HG02642 (cell line): ENCODE measurements at regions not wholly inside any gene's neighbourhood (a gene's known extent, or its start where the extent isn't known, plus 50 kb on each side); places are given as distances from the start of the nearest gene placed in this dataset.
"Not testable (repeated sequence)": the region's sequence is repeated elsewhere in the genome, so short reads cannot be mapped to it uniquely, and the experiment has no call there.

Experiments
- ATAC-seq: cut with Tn5 transposase; IDR thresholded peaks from one replicate; pipeline ENCODE4 v1.9.1; 2021; ENCODE audit warnings: mild to moderate bottlenecking; ENCODE audit not compliant: unreplicated experiment, poor library complexity

DNA sequence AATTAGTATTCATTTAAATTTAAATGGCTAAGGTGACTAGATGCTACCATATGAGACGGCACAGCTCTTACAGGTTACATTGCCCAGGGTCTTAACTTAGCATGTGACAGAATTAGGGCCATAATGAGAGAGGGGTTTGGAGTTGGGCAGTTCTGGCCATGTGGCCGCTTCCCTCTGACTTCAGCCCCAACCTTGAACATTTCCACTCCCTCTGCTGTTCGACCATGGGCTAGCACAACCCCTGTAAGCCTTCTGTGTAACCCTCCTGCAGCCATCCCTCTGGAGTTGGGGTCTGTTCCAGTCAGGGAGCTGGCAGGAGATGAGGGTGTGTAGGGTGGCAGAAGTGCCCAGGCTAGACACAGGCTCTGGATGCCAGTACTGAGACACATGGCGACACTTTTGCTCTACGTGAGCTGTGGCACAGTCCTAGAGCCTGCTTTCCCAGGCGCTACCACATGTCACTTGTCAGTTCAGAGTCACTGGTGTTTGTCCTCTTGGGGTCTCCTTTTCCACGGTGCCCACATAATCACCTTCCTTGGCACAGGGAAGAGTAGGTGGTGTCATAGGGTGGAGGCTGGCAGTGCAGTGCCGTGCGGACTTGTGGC, 128.7 kb upstream of the PITX1 start:
- ATAC-seq = no peak

DNA sequence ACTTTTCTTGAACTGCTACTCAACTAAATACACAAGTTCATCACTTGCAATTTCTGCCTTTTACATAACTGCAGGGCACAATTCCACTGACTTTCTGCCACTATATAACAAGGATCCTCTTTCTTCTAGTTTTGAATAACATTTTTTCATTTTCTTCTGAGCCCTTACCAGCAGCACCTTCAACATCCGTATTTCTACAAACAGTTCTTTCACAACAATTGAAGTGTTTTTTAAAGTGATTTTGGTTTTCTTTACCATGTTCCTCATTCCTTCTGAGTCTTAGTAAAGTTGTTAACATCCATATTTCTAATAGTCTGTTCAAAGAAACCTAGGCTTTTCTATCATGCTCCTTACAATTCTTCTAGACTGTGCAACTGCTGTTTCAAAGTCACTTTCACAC, 127.2 kb upstream of the PITX1 start:
- no peak for ATAC-seq

DNA sequence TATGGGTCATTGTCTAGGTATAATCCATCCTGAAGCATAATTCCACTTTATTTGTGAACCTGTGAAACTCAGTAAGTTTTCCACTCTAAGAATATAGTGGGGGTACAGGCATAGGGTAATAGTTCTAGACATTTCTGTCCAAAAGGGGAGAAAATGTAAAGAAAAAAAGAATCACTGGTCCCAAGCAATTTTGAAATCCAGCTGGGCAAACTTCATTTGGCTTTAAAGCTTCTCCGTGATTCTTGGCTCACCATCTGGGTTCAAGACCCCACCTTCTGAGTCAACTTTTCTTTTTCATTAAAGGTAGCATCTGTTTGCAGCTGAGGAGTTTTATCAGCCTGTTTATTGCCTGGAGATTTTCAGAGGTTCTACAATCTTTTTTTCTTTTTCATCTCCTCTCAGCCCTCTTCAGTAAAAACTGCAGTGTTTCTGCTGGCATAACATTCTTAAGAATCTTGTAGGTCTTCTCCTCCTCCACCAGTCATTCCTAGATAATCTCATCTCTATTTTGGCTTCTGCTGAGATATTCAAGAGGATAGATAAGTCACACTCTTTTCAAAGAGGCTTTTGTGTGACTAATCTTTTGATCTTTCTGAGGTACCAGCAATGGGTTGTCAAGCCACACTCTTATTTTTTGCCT, 126.1 kb upstream of the PITX1 start:
- no peak for ATAC-seq

DNA sequence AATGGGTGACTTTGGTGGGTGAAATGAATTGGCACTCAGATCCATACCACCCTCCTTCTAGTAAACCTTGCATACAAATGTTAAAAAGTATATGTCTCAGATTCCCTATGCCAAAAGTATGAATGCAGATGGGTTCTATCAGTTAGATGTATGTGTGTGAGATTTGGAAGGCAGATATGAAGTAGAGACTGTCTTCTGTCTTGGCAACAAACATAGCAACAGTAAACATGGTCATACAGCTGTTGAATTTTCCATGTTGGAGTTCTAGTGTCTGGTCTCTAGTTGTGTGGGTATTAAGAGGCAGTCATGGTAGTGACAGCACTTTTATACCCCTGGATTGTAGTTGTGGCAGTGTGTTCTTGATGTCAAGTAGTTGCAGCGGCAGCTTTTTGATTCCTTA, 125.6 kb upstream of the PITX1 start:
- no peak for ATAC-seq

DNA sequence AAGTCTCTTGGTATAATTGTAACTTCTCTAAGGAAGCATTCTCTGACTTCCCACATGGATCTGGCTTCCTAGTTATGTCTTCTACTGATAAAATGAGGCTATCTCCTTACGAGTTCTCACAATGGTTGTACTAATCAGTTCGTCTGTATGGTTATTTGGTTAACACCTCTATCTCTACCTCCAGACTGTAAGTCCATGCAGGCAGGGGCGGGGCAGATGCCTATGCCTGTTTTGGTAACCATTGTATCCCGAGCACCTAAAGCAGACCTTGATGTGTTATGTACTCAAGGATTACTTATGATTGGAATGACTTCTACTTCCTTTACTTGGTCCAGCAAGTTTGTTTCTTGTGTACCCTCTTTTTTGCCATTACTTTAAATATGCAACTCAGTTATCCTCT, 125.0 kb upstream of the PITX1 start:
- ATAC-seq = no peak

DNA sequence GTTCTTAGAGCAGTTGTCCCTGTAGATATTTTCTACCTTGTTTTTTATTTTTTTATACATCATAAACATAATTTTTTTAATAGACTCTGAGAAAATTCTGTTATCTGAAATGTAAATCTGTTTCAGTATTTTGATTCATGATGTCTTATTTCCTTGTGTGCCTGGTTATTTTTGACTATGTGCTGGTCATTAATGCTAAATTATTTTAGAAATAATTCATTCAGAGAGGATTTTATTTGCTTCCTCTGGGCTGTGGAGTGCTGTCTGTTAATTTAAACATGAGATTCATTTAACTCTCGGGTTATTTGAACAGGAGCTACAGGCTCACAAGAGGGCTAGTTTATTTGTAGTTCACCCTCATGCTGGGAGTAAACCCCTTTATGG, 124.3 kb upstream of the PITX1 start:
- no peak for ATAC-seq

DNA sequence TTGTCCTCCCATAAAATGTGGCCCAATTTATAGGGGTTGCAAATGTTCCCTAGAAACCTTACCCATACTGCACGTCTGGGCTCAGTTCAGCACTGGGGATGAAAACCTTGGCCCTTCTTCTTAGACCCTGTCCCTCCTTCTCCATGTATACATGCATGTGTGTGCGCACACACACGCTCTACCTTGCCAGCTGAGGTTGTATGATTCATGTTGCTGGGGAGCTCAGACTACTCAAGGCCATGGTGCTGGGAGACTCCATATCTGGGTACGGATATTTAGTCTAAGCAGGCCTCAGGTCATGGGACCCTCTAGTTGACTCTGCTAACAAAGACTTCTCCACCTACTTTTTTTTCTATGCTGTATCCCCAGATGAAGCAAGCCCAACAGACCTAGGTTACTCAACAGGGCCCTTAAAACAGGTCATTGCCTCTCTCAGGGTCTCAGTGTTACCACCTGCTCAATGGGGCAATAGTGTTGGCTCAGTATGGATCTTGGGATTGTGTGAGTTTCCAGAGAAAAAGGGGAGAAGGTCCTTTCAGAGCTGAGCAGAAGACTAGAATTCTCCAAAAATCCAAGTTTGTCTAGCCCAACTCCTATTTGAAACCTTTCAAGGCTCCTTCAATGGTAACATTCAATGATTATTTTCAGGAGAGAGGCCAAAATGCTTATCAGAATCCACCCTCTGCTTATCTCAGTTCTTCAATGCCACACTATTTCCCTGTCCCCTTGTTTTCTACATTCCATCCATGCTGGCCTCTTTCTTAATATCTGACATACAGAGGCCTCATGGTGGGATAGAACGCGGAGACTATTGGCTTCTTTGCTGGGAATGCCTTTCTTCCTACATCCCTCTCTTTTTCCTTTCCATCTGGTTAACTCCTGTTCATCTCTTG, 123.6 kb upstream of the PITX1 start:
- ATAC-seq = no peak

DNA sequence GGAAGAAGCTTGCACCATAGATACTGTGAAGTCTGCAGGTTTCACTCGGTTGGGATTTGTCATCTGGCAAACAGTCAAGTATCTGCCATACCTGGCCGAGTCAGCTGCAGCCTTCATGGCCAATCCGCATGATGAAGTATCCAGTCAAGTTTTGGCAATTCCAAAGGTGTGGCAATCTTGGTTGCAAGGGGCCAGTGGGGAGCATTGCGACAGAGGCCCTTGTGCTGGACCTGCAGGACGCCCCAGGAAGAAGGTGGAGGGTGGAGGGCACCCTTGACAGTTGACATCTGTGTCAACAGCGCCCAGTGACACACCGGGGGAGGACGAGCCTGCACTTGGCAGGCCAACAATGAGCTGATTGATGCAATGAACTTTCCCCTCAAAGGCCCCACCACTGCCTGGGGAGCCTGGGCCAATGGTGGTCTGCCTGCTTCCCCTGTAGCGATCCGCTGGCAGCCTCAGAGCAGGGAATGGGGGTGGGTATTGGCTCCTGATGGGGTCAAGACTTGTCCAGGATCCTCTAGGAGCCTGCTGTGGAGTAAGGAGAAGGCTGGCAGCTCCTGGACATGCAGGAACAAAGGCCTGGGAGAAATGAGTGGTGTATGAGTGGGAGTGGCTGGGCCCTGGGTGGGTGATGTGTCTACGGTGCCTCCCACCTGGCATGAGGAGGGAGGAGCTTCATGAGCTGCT, 122.8 kb upstream of the PITX1 start:
- ATAC-seq = no peak

DNA sequence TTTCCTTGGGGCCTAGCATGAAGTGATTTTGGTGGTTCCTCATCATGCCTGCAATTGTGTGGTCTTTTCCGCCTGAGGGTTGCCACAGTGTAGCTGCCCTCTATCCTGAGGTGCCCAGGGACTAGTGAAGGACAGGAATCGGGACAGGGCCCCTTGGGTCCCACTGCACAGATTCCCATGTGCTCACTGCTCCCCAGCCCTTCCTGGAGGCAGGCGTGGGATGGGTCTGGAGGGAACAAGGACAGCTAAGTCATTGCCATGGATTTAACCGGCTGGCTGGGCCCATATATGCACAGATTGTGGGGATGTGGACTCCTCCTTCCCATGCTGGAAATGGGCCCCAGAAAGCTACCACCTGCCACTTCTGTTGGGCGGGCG, 122.3 kb upstream of the PITX1 start:
- no peak for ATAC-seq

DNA sequence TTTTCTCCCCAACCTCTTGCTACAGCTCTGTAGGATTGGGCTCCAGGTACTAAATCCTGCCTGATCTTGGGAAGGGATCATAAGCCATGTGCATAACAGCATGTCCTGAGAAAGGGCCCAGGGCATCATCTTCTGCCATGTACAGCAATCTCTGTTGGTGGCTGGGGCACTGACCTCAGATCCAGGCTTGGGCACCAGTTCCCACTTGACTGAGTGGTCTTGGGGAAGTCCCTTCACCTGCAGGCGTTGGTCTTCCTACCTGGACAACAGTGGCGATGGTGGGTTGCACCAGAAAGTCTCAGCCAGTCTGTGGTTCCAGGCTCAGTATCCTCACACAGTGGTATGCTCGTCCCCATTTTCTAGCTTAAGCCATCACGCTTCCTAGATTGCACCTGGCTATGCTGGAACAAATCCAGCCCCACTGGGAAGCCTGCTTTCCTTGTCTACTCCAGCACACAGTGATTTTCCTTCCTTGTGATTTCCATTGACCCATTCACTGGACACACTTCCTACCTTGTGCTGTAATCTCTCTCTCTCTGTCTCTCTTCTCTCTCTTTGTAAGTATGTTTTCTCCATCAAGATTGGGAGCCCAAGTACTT, 121.7 kb upstream of the PITX1 start:
- ATAC-seq = no peak

DNA sequence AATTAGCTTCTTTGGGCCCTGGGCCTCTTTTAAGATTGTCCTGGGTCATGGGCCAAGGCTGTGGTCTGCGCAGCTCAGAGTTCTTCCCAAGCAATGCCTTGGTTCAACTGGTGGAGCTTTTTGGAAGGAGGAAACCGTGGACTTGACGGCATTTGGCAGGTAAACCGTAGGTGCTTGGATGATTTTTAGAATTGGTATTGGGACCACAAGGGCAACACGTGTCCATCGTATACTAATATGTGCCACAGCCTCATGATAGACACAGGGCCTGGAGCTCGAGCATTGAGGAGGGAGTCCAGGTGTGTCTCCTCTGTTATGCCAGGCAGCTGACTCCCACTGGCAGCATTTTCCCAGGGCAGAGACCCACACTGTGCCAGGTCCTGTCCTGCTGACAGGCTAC, 120.9 kb upstream of the PITX1 start:
- no peak for ATAC-seq

DNA sequence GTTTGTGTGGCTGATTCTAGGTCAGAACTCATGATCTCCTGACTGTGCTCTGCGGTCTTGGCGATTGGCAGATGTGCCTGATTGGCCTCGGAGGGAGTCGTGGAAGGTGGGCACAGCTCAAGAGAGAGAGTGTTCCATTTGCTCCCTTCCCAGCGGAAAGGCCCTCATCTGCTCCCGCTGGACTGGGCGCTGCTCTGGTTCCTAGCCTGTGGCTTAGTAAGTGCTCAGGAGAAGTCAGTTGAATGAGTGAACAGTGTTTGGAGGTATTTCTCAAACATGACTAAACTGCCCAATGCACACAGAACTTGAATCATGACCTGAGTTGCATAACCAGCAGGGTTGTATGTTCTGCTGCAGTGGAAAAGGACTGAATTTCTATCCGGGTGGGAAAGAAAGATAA, 120.2 kb upstream of the PITX1 start:
- no peak for ATAC-seq

DNA sequence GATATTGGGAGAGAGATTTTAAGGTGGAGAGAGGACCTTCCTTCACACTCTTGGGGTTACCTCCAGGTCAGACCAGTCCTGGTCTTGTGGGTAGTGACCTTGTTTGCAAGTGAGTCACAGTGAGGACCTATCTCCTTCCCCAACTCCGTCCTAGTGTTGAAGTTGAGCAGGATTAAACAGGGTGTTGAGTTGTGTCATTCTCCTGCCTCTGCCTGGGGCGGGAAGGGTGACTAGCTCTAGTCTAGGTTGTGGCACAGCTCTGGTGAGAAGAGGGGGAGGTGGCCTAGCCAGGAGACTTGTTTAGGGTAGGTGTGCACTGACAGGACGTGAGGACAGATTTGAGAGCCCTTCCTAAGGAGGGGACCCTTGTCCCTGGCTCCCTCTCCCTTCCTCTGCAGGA, 119.6 kb upstream of the PITX1 start:
- no peak for ATAC-seq

DNA sequence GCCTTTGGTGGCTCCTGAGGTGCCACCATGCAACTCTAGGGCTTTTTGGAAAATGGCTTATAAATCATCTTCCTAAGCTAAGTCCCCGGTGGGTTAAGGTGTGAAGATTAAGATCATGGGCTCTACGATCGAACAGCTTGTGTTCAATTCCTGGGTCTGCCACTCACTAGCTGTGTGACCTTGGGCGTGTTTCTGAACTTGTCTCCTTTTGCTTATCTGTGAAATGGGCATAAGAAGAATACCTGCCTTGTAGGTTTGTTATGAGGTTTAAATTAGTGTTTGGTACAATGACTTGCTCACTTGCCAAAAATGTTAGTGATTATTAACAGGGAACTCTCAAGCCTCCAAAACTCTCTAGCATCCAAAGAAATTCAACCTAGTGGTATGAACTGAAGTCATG, 119.2 kb upstream of the PITX1 start:
- ATAC-seq = no peak

DNA sequence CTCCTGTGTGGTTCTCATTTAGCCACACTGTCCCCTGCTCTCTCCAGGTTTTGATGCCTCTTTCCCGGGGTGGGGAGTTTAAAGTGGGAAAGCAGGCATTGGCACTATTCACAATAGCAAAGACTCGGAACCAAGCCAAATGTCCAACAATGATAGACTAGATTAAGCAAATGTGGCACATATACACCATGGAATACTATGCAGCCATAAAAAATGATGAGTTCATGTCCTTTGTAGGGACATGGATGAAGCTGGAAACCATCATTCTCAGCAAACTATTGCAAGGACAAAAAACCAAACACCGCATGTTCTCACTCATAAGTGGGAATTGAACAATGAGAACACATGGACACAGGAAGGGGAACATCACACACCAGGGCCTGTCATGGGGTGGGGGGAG, 117.6 kb upstream of the PITX1 start:
- ATAC-seq = not testable (repeated sequence)

DNA sequence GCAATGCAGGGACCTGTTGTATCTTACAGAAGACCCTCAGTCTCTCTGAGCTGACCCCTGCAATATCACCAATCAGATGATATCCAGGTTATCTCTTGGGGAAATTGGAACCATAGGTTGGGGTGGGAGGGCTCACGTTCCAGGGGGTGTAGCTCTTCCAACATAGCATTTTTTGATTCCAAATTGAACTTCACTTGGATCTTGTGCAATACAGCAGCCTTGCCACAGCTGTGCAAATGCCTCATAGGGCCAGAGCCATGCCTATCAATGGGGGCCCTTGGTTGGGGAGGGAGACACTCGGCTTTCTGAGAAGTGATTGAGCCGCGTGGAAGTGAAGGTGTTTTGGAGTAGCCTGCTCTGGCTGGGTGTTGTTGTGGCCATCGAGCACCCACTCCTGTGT, 117.2 kb upstream of the PITX1 start:
- no peak for ATAC-seq

DNA sequence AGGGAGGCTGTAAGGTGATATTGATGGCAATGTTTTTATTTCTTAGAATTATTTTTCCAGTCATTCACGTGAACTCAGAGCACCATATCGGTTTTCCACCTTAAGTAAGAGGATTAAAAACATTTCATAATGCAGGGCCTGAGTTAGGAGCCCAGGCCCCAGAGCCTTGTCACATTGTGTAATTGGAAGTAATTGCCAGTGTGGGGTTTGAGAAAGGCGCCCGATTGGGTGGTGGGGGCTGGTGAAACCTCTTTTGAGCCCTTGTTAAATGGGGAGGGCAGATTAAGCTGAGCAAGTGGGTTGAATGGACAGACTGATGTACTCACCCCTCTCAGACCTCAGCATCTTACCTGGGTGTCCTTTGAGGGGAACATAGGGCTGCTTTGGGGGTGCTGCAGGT, 116.7 kb upstream of the PITX1 start:
- ATAC-seq = no peak

DNA sequence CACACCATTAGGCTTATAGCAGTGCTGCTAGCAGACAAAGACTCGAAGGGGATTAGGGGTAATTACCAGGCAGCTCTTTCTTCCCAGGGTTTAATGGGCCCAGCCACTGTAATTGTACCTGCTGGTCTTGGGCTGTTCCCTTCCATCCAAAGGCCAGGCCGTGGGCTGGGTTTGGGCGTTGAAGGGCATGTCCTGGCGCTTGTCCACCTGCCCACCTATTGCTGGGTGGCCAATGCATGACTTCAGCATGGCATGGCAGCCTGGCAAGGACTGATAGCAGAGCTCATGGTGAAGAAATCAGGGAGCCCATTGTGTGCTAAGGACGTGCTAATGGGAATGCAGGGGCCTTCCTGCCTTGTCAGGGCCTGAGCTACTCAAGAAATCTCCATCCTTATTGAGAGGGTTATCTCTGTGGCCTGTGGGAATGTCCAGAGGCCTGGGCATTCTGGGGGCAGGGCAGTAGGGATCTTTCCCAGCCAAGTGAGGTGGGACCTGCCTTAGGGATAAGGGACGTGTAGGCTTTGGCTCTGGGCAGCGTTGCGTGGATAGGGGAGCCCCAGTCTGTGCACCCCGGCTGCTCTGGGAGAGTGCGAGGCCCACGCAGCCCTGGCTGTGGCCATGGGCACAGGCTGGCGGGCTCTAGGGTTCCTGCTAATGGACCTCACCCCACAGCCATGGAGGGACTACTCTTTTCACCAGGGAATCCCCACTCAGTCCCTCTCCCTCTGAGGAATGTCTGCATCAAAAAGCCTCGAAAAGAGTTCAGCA, 116.1 kb upstream of the PITX1 start:
- ATAC-seq = no peak

DNA sequence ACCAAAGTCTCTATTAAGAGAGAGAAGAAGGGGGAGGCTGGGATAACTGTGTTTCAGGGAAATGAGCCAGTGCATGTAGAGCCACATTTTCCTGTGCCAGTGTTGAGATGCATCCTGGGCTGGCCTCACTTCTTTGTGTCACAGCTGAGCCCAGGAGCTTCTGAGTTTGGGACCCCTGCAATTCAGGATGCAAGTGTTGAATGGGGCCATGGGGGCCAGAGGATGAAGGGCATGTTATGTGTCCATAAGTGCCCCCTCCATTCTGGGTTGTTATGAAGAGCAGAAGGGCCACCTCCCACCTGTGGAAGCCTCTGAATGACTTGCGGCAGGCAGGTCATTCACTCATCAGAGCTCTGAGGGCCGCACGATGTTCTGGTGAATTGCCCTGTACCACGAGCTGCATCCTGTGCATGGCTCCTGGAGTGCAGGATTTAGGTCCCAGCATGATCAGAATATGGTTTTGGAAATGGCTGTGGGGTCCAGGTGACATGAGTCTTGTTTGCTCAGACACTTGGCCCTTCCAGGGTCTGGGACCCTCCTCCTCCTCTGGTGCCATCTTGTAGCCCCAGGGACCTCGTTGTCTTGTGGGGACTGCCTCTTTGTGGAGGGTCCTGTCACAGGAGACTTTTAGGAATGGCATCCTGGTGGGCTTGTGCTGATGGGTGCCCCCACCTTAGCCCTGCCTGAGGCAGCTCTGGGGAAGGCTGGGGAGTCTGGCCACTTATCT, 115.4 kb upstream of the PITX1 start:
- no peak for ATAC-seq
